Activated naive CD4-positive, alpha-beta T cell treated with anti-CD3 and anti-CD28 coated beads, Interleukin-2, amount 50 U/mL, for 24 hours (primary cell): ENCODE measurements at regions not wholly inside any gene's neighbourhood (a gene's known extent, or its start where the extent isn't known, plus 50 kb on each side); places are given as distances from the start of the nearest gene placed in this dataset.

Source experiments
- H3K27ac Mint-ChIP-seq: one replicate; pipeline ENCODE4 v1.8.0; 2021; ENCODE audit warnings: mild to moderate bottlenecking, mixed read lengths
- H3K27me3 Mint-ChIP-seq: one replicate; pipeline ENCODE4 v1.8.0; 2021; ENCODE audit warnings: mixed read lengths
- H3K36me3 Mint-ChIP-seq: one replicate; pipeline ENCODE4 v1.8.0; 2021; ENCODE audit warnings: mixed read lengths
- H3K4me1 Mint-ChIP-seq: one replicate; pipeline ENCODE4 v1.8.0; 2021; ENCODE audit warnings: mixed read lengths
- H3K4me3 Mint-ChIP-seq: one replicate; pipeline ENCODE4 v1.8.0; 2021; ENCODE audit warnings: mild to moderate bottlenecking, mixed read lengths
- H3K9me3 Mint-ChIP-seq: one replicate; pipeline ENCODE4 v1.8.0; 2021; ENCODE audit warnings: mixed read lengths

GRCh38 chr12:92304371-92305055, 158.9 kb upstream of the BTG1 start:
- H3K36me3 Mint-ChIP-seq = peaks cover 1% of the 10 kb centered on the region
- no peak overlapping the region for H3K4me3 Mint-ChIP-seq
- H3K9me3 Mint-ChIP-seq = no peaks in the 10 kb centered on the region
- H3K27me3 Mint-ChIP-seq = no peaks in the 10 kb centered on the region
- H3K27ac Mint-ChIP-seq = no peak overlapping the region
- H3K4me1 Mint-ChIP-seq = peaks cover 28% of the 10 kb centered on the region

- Mint-ChIP-seq H3K27ac (no peak overlapping the region), H3K9me3 (no peaks in the 10 kb centered on the region), H3K36me3 (peaks cover 1% of the 10 kb centered on the region), H3K4me3 (no peak overlapping the region), H3K4me1 (peaks cover 21% of the 10 kb centered on the region), H3K27me3 (no peaks in the 10 kb centered on the region)
Measured at GRCh38 chr12:92302041-92302829, 156.6 kb upstream of the BTG1 start.

GRCh38 chr12:92301356-92301755, 155.7 kb upstream of the BTG1 start:
- Mint-ChIP-seq H3K9me3 (peaks cover under 1% of the 10 kb centered on the region), H3K27ac (no peak overlapping the region)

GRCh38 chr12:92300777-92301176, 155.1 kb upstream of the BTG1 start:
- H3K27ac Mint-ChIP-seq = no peak overlapping the region
- H3K4me1 Mint-ChIP-seq = peaks cover 28% of the 10 kb centered on the region
- H3K27me3 Mint-ChIP-seq = no peaks in the 10 kb centered on the region
- H3K4me3 Mint-ChIP-seq = no peak overlapping the region
- H3K9me3 Mint-ChIP-seq = peaks cover 3% of the 10 kb centered on the region
- H3K36me3 Mint-ChIP-seq = no peaks in the 10 kb centered on the region

More at GRCh38 chr12:92301356-92301755, 155.7 kb upstream of the BTG1 start:
- no peaks in the 10 kb centered on the region for H3K36me3 Mint-ChIP-seq
- H3K4me1 Mint-ChIP-seq = peaks cover 22% of the 10 kb centered on the region
- no peaks in the 10 kb centered on the region for H3K27me3 Mint-ChIP-seq
- H3K4me3 Mint-ChIP-seq = no peak overlapping the region

GRCh38 chr12:92299744-92300143, 154.1 kb upstream of the BTG1 start:
- Mint-ChIP-seq H3K27me3 (no peaks in the 10 kb centered on the region), H3K4me3 (no peak overlapping the region), H3K36me3 (no peaks in the 10 kb centered on the region), H3K9me3 (peaks cover 3% of the 10 kb centered on the region), H3K4me1 (peaks cover 31% of the 10 kb centered on the region), H3K27ac (no peak overlapping the region)

- no peaks in the 10 kb centered on the region for H3K27me3 Mint-ChIP-seq
- no peak overlapping the region for H3K27ac Mint-ChIP-seq
- peaks cover 3% of the 10 kb centered on the region for H3K9me3 Mint-ChIP-seq
- peaks cover 28% of the 10 kb centered on the region for H3K4me1 Mint-ChIP-seq
- no peaks in the 10 kb centered on the region for H3K36me3 Mint-ChIP-seq
- no peak overlapping the region for H3K4me3 Mint-ChIP-seq
Measured at GRCh38 chr12:92299344-92299743, 153.7 kb upstream of the BTG1 start.

GRCh38 chr12:92297932-92298696, 152.5 kb upstream of the BTG1 start:
- Mint-ChIP-seq H3K36me3 (no peaks in the 10 kb centered on the region), H3K4me1 (peaks cover 23% of the 10 kb centered on the region), H3K9me3 (peaks cover 3% of the 10 kb centered on the region), H3K27ac (peak overlapping the region; percentile 92), H3K4me3 (peak overlapping the region; percentile 71), H3K27me3 (no peaks in the 10 kb centered on the region)

- Mint-ChIP-seq H3K4me1 (peaks cover 21% of the 10 kb centered on the region), H3K27me3 (no peaks in the 10 kb centered on the region), H3K36me3 (no peaks in the 10 kb centered on the region), H3K4me3 (peak overlapping the region; percentile 71), H3K27ac (peak overlapping the region; percentile 92), H3K9me3 (peaks cover 3% of the 10 kb centered on the region)
Measured at GRCh38 chr12:92297405-92297804, 151.8 kb upstream of the BTG1 start.

- Mint-ChIP-seq H3K4me3 (no peak overlapping the region), H3K4me1 (peaks cover 31% of the 10 kb centered on the region), H3K27ac (no peak overlapping the region), H3K36me3 (no peaks in the 10 kb centered on the region), H3K9me3 (peaks cover 3% of the 10 kb centered on the region), H3K27me3 (no peaks in the 10 kb centered on the region)
Measured at GRCh38 chr12:92295523-92295922, 149.9 kb upstream of the BTG1 start.

- Mint-ChIP-seq H3K36me3 (no peaks in the 10 kb centered on the region), H3K4me3 (no peak overlapping the region), H3K4me1 (peaks cover 35% of the 10 kb centered on the region), H3K27ac (no peak overlapping the region), H3K27me3 (no peaks in the 10 kb centered on the region), H3K9me3 (peaks cover 3% of the 10 kb centered on the region)
Measured at GRCh38 chr12:92294676-92295440, 149.2 kb upstream of the BTG1 start.

- Mint-ChIP-seq H3K27ac (no peak overlapping the region), H3K36me3 (no peaks in the 10 kb centered on the region), H3K4me1 (peaks cover 35% of the 10 kb centered on the region), H3K9me3 (peaks cover 3% of the 10 kb centered on the region), H3K27me3 (no peaks in the 10 kb centered on the region), H3K4me3 (no peak overlapping the region)
Measured at GRCh38 chr12:92292016-92292415, 146.4 kb upstream of the BTG1 start.

GRCh38 chr12:92290886-92291285, 145.2 kb upstream of the BTG1 start:
- Mint-ChIP-seq H3K4me1 (peaks cover 29% of the 10 kb centered on the region), H3K9me3 (no peaks in the 10 kb centered on the region), H3K4me3 (no peak overlapping the region), H3K27me3 (no peaks in the 10 kb centered on the region), H3K36me3 (no peaks in the 10 kb centered on the region), H3K27ac (no peak overlapping the region)

GRCh38 chr12:92290350-92290695, 144.7 kb upstream of the BTG1 start:
- Mint-ChIP-seq H3K27ac (no peak overlapping the region), H3K27me3 (no peaks in the 10 kb centered on the region), H3K9me3 (no peaks in the 10 kb centered on the region), H3K4me3 (no peak overlapping the region), H3K36me3 (no peaks in the 10 kb centered on the region), H3K4me1 (peaks cover 23% of the 10 kb centered on the region)

- H3K36me3 Mint-ChIP-seq = no peaks in the 10 kb centered on the region
- H3K27me3 Mint-ChIP-seq = no peaks in the 10 kb centered on the region
- H3K27ac Mint-ChIP-seq = no peak overlapping the region
- no peak overlapping the region for H3K4me3 Mint-ChIP-seq
- peaks cover 19% of the 10 kb centered on the region for H3K4me1 Mint-ChIP-seq
- no peaks in the 10 kb centered on the region for H3K9me3 Mint-ChIP-seq
Measured at GRCh38 chr12:92289629-92290349, 144.1 kb upstream of the BTG1 start.

- Mint-ChIP-seq H3K4me3 (no peak overlapping the region), H3K9me3 (no peaks in the 10 kb centered on the region), H3K36me3 (no peaks in the 10 kb centered on the region), H3K27ac (no peak overlapping the region), H3K4me1 (peaks cover 15% of the 10 kb centered on the region), H3K27me3 (no peaks in the 10 kb centered on the region)
Measured at GRCh38 chr12:92288561-92288960, 142.9 kb upstream of the BTG1 start.
